HG02798 (cell line): ENCODE measurements at regions not wholly inside any gene's neighbourhood (a gene's known extent, or its start where the extent isn't known, plus 50 kb on each side); places are given as distances from the start of the nearest gene placed in this dataset.

Experiments
- ATAC-seq: cut with Tn5 transposase; IDR thresholded peaks from one replicate; pipeline ENCODE4 v1.9.1; 2021; ENCODE audit warnings: mild to moderate bottlenecking; ENCODE audit not compliant: unreplicated experiment, poor library complexity

GRCh38 chr18:66778048-66778447 lies 174.2 kb upstream of the CDH19 start:
- ATAC-seq, result no peak

- ATAC-seq, result no peak
Measured at GRCh38 chr18:66769375-66769774, 165.5 kb upstream of the CDH19 start.

- no peak for ATAC-seq
Measured at GRCh38 chr18:66764230-66764629, 160.3 kb upstream of the CDH19 start.

- ATAC-seq, result no peak
Measured at GRCh38 chr18:66761166-66761565, 157.3 kb upstream of the CDH19 start.

GRCh38 chr18:66760559-66760958 lies 156.7 kb upstream of the CDH19 start:
- ATAC-seq, result no peak

- ATAC-seq, result no peak
Measured at GRCh38 chr18:66759050-66759828, 155.3 kb upstream of the CDH19 start.

- no peak for ATAC-seq
Measured at GRCh38 chr18:66757946-66758345, 154.1 kb upstream of the CDH19 start.

GRCh38 chr18:66754335-66754734 lies 150.4 kb upstream of the CDH19 start:
- no peak for ATAC-seq

GRCh38 chr18:66752733-66753132 lies 148.8 kb upstream of the CDH19 start:
- ATAC-seq, result no peak

- no peak for ATAC-seq
Measured at GRCh38 chr18:66749481-66750035, 145.7 kb upstream of the CDH19 start.

- no peak for ATAC-seq
Measured at GRCh38 chr18:66749030-66749429, 145.1 kb upstream of the CDH19 start.

GRCh38 chr18:66742832-66743231 lies 138.9 kb upstream of the CDH19 start:
- ATAC-seq, result no peak

GRCh38 chr18:66735933-66736332 lies 132.0 kb upstream of the CDH19 start:
- ATAC-seq, result no peak

- no peak for ATAC-seq
Measured at GRCh38 chr18:66734451-66734850, 130.6 kb upstream of the CDH19 start.

GRCh38 chr18:66731890-66732289 lies 128.0 kb upstream of the CDH19 start:
- ATAC-seq, result no peak

GRCh38 chr18:66729442-66730239 lies 125.8 kb upstream of the CDH19 start:
- no peak for ATAC-seq

GRCh38 chr18:66728951-66729350 lies 125.1 kb upstream of the CDH19 start:
- no peak for ATAC-seq

- ATAC-seq, result no peak
Measured at GRCh38 chr18:66727991-66728390, 124.1 kb upstream of the CDH19 start.

- no peak for ATAC-seq
Measured at GRCh38 chr18:66724664-66725356, 120.9 kb upstream of the CDH19 start.

GRCh38 chr18:66722671-66723070 lies 118.8 kb upstream of the CDH19 start:
- ATAC-seq, result no peak

GRCh38 chr18:66708646-66709045 lies 104.8 kb upstream of the CDH19 start:
- no peak for ATAC-seq
